PC-3 (cell line): ENCODE measurements at regions not wholly inside any gene's neighbourhood (a gene's known extent, or its start where the extent isn't known, plus 50 kb on each side); places are given as distances from the start of the nearest gene placed in this dataset.
"Not testable (repeated sequence)": the region's sequence is repeated elsewhere in the genome, so short reads cannot be mapped to it uniquely, and the experiment has no call there.

ENCODE experiments used
- ATAC-seq: fragments of 200-7000 bp; cut with Tn5 transposase; 2 replicates; pipeline ENCODE4 v1.9.1; 2020; ENCODE audit warnings: mild to moderate bottlenecking, moderate library complexity
- BruUV-seq: library from RNA; stranded (reverse); fragments of 400-500 nt; replicated peaks from 2 replicates; lab custom pipeline; 2021; lab: Mats Ljungman, UMichigan
- CTCF ChIA-PET: fragments of 300-600 bp; sonication (Branson Sonifier 250); formaldehyde crosslinking; loops from one replicate; lab custom pipeline; 2022; ENCODE audit warnings: antibody characterized with exemption; lab: Charles Lee
- POLR2A ChIA-PET: fragments of 300-600 bp; sonication (Branson Sonifier 250); formaldehyde crosslinking; loops from one replicate; lab custom pipeline; 2022; ENCODE audit warnings: antibody characterized with exemption; ENCODE audit not compliant: unreplicated experiment; lab: Charles Lee
- DNase-seq: peaks from one replicate; pipeline ENCODE4 v3.0.0-alpha.2; 2015
- H2AFZ ChIP-seq: fragments of 300-600 bp; sonication (generic); 2 replicates; pipeline ENCODE4 v1.6.0; 2016; ENCODE audit warnings: antibody characterized with exemption, low read length
- H3F3A ChIP-seq: fragments of 300-600 bp; sonication (generic); one replicate; pipeline ENCODE4 v1.6.0; 2017; ENCODE audit warnings: antibody characterized with exemption, low read length, control low read depth, mild to moderate bottlenecking; ENCODE audit not compliant: unreplicated experiment
- H3K27ac ChIP-seq: fragments of 300-600 bp; sonication (generic); 2 replicates; pipeline ENCODE4 v1.5.1; 2016; ENCODE audit warnings: mild to moderate bottlenecking, low read length
- H3K27me3 ChIP-seq: fragments of 300-600 bp; sonication (generic); 2 replicates; pipeline ENCODE4 v1.6.1; 2016; ENCODE audit warnings: low read length, mixed read lengths
- H3K36me3 ChIP-seq: fragments of 300-600 bp; sonication (generic); 2 replicates; pipeline ENCODE4 v1.6.1; 2016; ENCODE audit warnings: low read depth, mixed run types, low read length, mixed read lengths
- H3K4me1 ChIP-seq: fragments of 300-600 bp; sonication (generic); 2 replicates; pipeline ENCODE4 v1.5.1; 2016; ENCODE audit warnings: low read length; ENCODE audit not compliant: insufficient read depth
- H3K4me2 ChIP-seq: fragments of 300-600 bp; sonication (generic); 2 replicates; pipeline ENCODE4 v1.6.0; 2016; ENCODE audit warnings: low read length
- H3K4me3 ChIP-seq: fragments of 300-600 bp; sonication (generic); 2 replicates; pipeline ENCODE4 v1.5.1; 2016; ENCODE audit warnings: mild to moderate bottlenecking, low read length, mixed read lengths
- H3K79me2 ChIP-seq: fragments of 300-600 bp; sonication (generic); 2 replicates; pipeline ENCODE4 v1.6.1; 2017; ENCODE audit warnings: low read length, mixed read lengths
- H3K9ac ChIP-seq: fragments of 300-600 bp; sonication (generic); 2 replicates; pipeline ENCODE4 v1.6.0; 2016; ENCODE audit warnings: mild to moderate bottlenecking, low read length
- H3K9me2 ChIP-seq: fragments of 300-600 bp; sonication (generic); replicated peaks from 2 replicates; pipeline ENCODE4 v1.6.1; 2016; ENCODE audit warnings: mixed run types, low read length, mixed read lengths
- H3K9me3 ChIP-seq: fragments of 300-600 bp; sonication (generic); 2 replicates; pipeline ENCODE4 v1.6.1; 2016; ENCODE audit warnings: low read length, mixed read lengths
- H4K20me1 ChIP-seq: fragments of 300-600 bp; sonication (generic); 2 replicates; pipeline ENCODE4 v1.6.1; 2016; ENCODE audit warnings: low read length, mixed read lengths
- CTCF ChIP-seq: fragments of 300-600 bp; sonication (generic); conservative IDR thresholded peaks from 2 replicates; pipeline ENCODE4 v1.5.1; 2017; ENCODE audit warnings: antibody characterized with exemption, low read depth, mild to moderate bottlenecking, low read length
- EZH2 ChIP-seq: fragments of 300-600 bp; sonication (generic); IDR thresholded peaks from one replicate; pipeline ENCODE4 v1.6.1; 2017; ENCODE audit warnings: antibody characterized with exemption, mild to moderate bottlenecking, low read length; ENCODE audit not compliant: unreplicated experiment
- EZH2phosphoT487 ChIP-seq: fragments of 300-600 bp; sonication (generic); IDR thresholded peaks from 2 replicates; pipeline ENCODE4 v1.6.1; 2018; ENCODE audit warnings: mild to moderate bottlenecking, antibody characterized with exemption, low read length, borderline replicate concordance
- intact Hi-C: fragments of 100-400 bp; cut with micrococcal nuclease; formaldehyde crosslinking; loops from 2 replicates; pipeline ENCODE4 v1.9.0; 2023

GRCh38 chr9:135192686-135193085, 105.2 kb downstream of the OLFM1 start:
- Histone ChIP-seq H3K27ac (no peak overlapping the region), H3K4me3 (no peak overlapping the region), H3K9ac (no peak overlapping the region), H2AFZ (no peak overlapping the region), H3K9me3 (no peaks in the 10 kb centered on the region), H3K4me2 (no peak overlapping the region), H4K20me1 (no peaks in the 10 kb centered on the region), H3K4me1 (no peaks in the 10 kb centered on the region), H3K36me3 (no peaks in the 10 kb centered on the region), H3K9me2 (no peaks in the 10 kb centered on the region), H3K79me2 (no peaks in the 10 kb centered on the region), H3K27me3 (peaks cover 5% of the 10 kb centered on the region; the same call in 1 of the 2 replicates), H3F3A (no peaks in the 10 kb centered on the region)
- no peak for TF ChIP-seq EZH2
- no peak for TF ChIP-seq CTCF
- no peak for TF ChIP-seq EZH2phosphoT487
- DNase-seq (no peak), ATAC-seq (no peak)
- BruUV-seq: no TSS peak
- intact Hi-C loops: no loop called here
- CTCF ChIA-PET: no interaction called here
- POLR2A ChIA-PET: no interaction called here

GRCh38 chr9:135195975-135196374, 108.5 kb downstream of the OLFM1 start:
- H3F3A ChIP-seq, H3K9me2 ChIP-seq, H3K36me3 ChIP-seq, BruUV-seq, ATAC-seq, H3K4me2 ChIP-seq, DNase-seq, H3K27ac ChIP-seq, H3K9me3 ChIP-seq, H3K4me3 ChIP-seq, H3K4me1 ChIP-seq, H4K20me1 ChIP-seq, H3K9ac ChIP-seq, intact Hi-C loops, CTCF ChIA-PET, H3K79me2 ChIP-seq, H2AFZ ChIP-seq, POLR2A ChIA-PET: not testable (repeated sequence)
- peaks cover 22% of the 10 kb centered on the region for H3K27me3 ChIP-seq

GRCh38 chr9:135196474-135196873, 109.0 kb downstream of the OLFM1 start:
- CTCF ChIA-PET: no interaction called here
- no peaks in the 10 kb centered on the region for H3K36me3 ChIP-seq
- H3K9me3 ChIP-seq: no peaks in the 10 kb centered on the region
- H4K20me1 ChIP-seq: no peaks in the 10 kb centered on the region
- H3K4me3 ChIP-seq: no peak overlapping the region
- H3K4me1 ChIP-seq: no peaks in the 10 kb centered on the region
- intact Hi-C loops: no loop called here
- DNase-seq: no peak
- BruUV-seq: no TSS peak
- H3K27me3 ChIP-seq: peaks cover 22% of the 10 kb centered on the region
- TF ChIP-seq EZH2phosphoT487 (no peak), CTCF (no peak), EZH2 (no peak)
- no peak overlapping the region for H3K9ac ChIP-seq
- no peak overlapping the region for H3K27ac ChIP-seq
- no peaks in the 10 kb centered on the region for H3F3A ChIP-seq
- no peak overlapping the region for H2AFZ ChIP-seq
- H3K79me2 ChIP-seq: no peaks in the 10 kb centered on the region
- POLR2A ChIA-PET: no interaction called here
- no peak overlapping the region for H3K4me2 ChIP-seq
- H3K9me2 ChIP-seq: no peaks in the 10 kb centered on the region
- no peak for ATAC-seq
